ENCODE measurements at regions not wholly inside any gene's neighbourhood (a gene's known extent, or its start where the extent isn't known, plus 50 kb on each side); places are given as distances from the start of the nearest gene placed in this dataset.

- TF ChIP-seq POLR2AphosphoS5 (IDR thresholded peaks at IDR 0.05) (no peak), POLR2A (IDR thresholded peaks at IDR 0.05) (no peak)
Measured at GRCh38 chr11:131041331-131042040, 125.2 kb upstream of the SNX19 start.

Measured in prostate gland (tissue), 1 donor.